Esophagus squamous epithelium (tissue), 5 donors: ENCODE measurements at regions not wholly inside any gene's neighbourhood (a gene's known extent, or its start where the extent isn't known, plus 50 kb on each side); places are given as distances from the start of the nearest gene placed in this dataset.

Source experiments
- DNase-seq: peaks from one replicate; lab custom pipeline; 2025; lab: John Stamatoyannopoulos, UW
- H3K27ac ChIP-seq, 4 donors: fragments of 200-600 bp; sonication (generic); one replicate each; pipeline ENCODE4 v1.5.1; 2016 to 2019; ENCODE audit warnings: mild to moderate bottlenecking in 1 of 4
- H3K27me3 ChIP-seq, 4 donors: fragments of 200-600 bp; sonication (generic); 1 replicate in 3 of 4; 2 replicates in 1 of 4; pipeline versions ENCODE4 v1.5.1 to v1.6.0; 2017 to 2021; ENCODE audit warnings: antibody characterized with exemption in 1 of 4
- H3K36me3 ChIP-seq, 3 donors: fragments of 200-600 bp; sonication (generic); one replicate each; pipeline ENCODE4 v1.5.1; 2016 to 2019
- H3K4me1 ChIP-seq, 3 donors: fragments of 200-600 bp; sonication (generic); one replicate each; pipeline ENCODE4 v1.5.1; 2017 to 2019
- H3K4me3 ChIP-seq, 4 donors: fragments of 200-600 bp; sonication (generic); 1 replicate in 3 of 4; 2 replicates in 1 of 4; pipeline ENCODE4 v1.5.1; 2016 to 2019; ENCODE audit warnings: mild to moderate bottlenecking in 2 of 4, moderate library complexity in 1 of 4
- H3K9me3 ChIP-seq, 3 donors: fragments of 200-600 bp; sonication (generic); one replicate each; pipeline ENCODE4 v1.5.1; 2016 to 2019
- CTCF ChIP-seq, 6 experiments: fragments of 450-650 bp in 4 of 6; fragments of 200-600 bp in 2 of 6; sonication (generic) in 2 of 6; IDR thresholded peaks; one replicate each; pipeline ENCODE4 v1.5.1; 2016 to 2019; ENCODE audit warnings: antibody characterized with exemption in 6 of 6, mild to moderate bottlenecking in 4 of 6, moderate library complexity in 4 of 6
- POLR2A ChIP-seq, 4 donors: fragments of 450-650 bp; IDR thresholded peaks; one replicate each; pipeline ENCODE4 v1.6.1; 2017; ENCODE audit warnings: antibody characterized with exemption in 4 of 4, mild to moderate bottlenecking in 4 of 4, moderate library complexity in 3 of 4
- WGBS, 2 donors: methylation state at CpG; one replicate each; pipeline ENCODE4 v1.1.5; 2018; 5-methylcytosine and 5-hydroxymethylcytosine counted together
- intact Hi-C: fragments of 100-400 bp; cut with DNase I; formaldehyde crosslinking; loops from one replicate; pipeline ENCODE4 v1.15.0; 2022
- donor health status: DM: yes; HTN: yes; CAD: no.

- H3K27ac ChIP-seq: peak overlapping the region in 1 of 4 donors; percentile 47
- TF ChIP-seq CTCF (IDR thresholded peaks at IDR 0.05) (no peak), POLR2A (IDR thresholded peaks at IDR 0.05) (no peak)
- WGBS, 2 donors: 37 to 39% methylated on average over 4 of the region's 4 CpGs
- intact Hi-C loops: no loop called here
- H3K9me3 ChIP-seq: no peaks in the 10 kb centered on the region
- H3K36me3 ChIP-seq: no peaks in the 10 kb centered on the region
- peaks cover 0 to 6% (median 0%) of the 10 kb centered on the region in 3 donors for H3K4me1 ChIP-seq
- DNase-seq: no peak
- no peak overlapping the region for H3K4me3 ChIP-seq
- H3K27me3 ChIP-seq: peaks cover 0 to 9% (median 0%) of the 10 kb centered on the region in 4 donors
These were observed 146.5 kb upstream of the IRX4 start for GRCh38 chr5:2029206-2029605.

GRCh38 chr5:2027790-2028189 lies 145.1 kb upstream of the IRX4 start:
- H3K27ac ChIP-seq: no peak overlapping the region
- WGBS, 2 donors: 90 to 94% methylated on average over 2 of the region's 2 CpGs
- no peak overlapping the region for H3K4me3 ChIP-seq
- no peak for DNase-seq
- peaks cover 0 to 16% (median 0%) of the 10 kb centered on the region in 3 donors for H3K4me1 ChIP-seq
- TF ChIP-seq POLR2A (IDR thresholded peaks at IDR 0.05): no peak
- no peak for TF ChIP-seq CTCF (IDR thresholded peaks at IDR 0.05)
- no peaks in the 10 kb centered on the region for H3K9me3 ChIP-seq
- peaks cover 0 to 9% (median 0%) of the 10 kb centered on the region in 4 donors for H3K27me3 ChIP-seq
- intact Hi-C loops: no loop called here
- no peaks in the 10 kb centered on the region for H3K36me3 ChIP-seq

GRCh38 chr5:2024986-2025721 lies 142.4 kb upstream of the IRX4 start:
- Histone ChIP-seq H3K27me3 (peaks cover 0 to 6% (median 0%) of the 10 kb centered on the region in 4 donors), H3K9me3 (no peaks in the 10 kb centered on the region), H3K36me3 (no peaks in the 10 kb centered on the region), H3K4me3 (no peak overlapping the region), H3K4me1 (peaks cover 0 to 24% (median 0%) of the 10 kb centered on the region in 3 donors), H3K27ac (no peak overlapping the region)
- WGBS, 2 donors: 80 to 82% methylated on average over 11 to 13 of the region's 13 CpGs
- TF ChIP-seq POLR2A (IDR thresholded peaks at IDR 0.05) (no peak), CTCF (IDR thresholded peaks at IDR 0.05) (no peak)
- intact Hi-C loops: no loop called here
- no peak for DNase-seq

- no peak overlapping the region for H3K4me3 ChIP-seq
- H3K36me3 ChIP-seq: no peaks in the 10 kb centered on the region
- H3K9me3 ChIP-seq: no peaks in the 10 kb centered on the region
- no peak overlapping the region for H3K27ac ChIP-seq
- no peak for TF ChIP-seq CTCF (IDR thresholded peaks at IDR 0.05)
- no peak for TF ChIP-seq POLR2A (IDR thresholded peaks at IDR 0.05)
- no peaks in the 10 kb centered on the region for H3K27me3 ChIP-seq
- peaks cover 0 to 18% (median 0%) of the 10 kb centered on the region in 3 donors for H3K4me1 ChIP-seq
- 13 to 42% methylated on average over 3 of the region's 3 CpGs for WGBS, 2 donors
- DNase-seq: no peak
- intact Hi-C loops: no loop called here
These were observed 140.5 kb upstream of the IRX4 start for GRCh38 chr5:2023196-2023595.

- Histone ChIP-seq H3K27ac (no peak overlapping the region), H3K4me3 (no peak overlapping the region), H3K27me3 (no peaks in the 10 kb centered on the region), H3K9me3 (no peaks in the 10 kb centered on the region), H3K36me3 (no peaks in the 10 kb centered on the region), H3K4me1 (peaks cover 0 to 18% (median 0%) of the 10 kb centered on the region in 3 donors)
- WGBS, 2 donors: 73 to 87% methylated on average over 3 to 5 of the region's 5 CpGs
- no peak for DNase-seq
- intact Hi-C loops: no loop called here
- no peak for TF ChIP-seq POLR2A (IDR thresholded peaks at IDR 0.05)
- TF ChIP-seq CTCF (IDR thresholded peaks at IDR 0.05): no peak
These were observed 139.7 kb upstream of the IRX4 start for GRCh38 chr5:2022436-2022835.
